ENCODE measurements at regions not wholly inside any gene's neighbourhood (a gene's known extent, or its start where the extent isn't known, plus 50 kb on each side); places are given as distances from the start of the nearest gene placed in this dataset.

GRCh38 chr2:8241317-8241716, 440.5 kb upstream of the ID2 start:
- no peak for TF ChIP-seq CTCF (IDR thresholded peaks at IDR 0.05; ENCODE audit: low read length, missing control alignments)
- no peak overlapping the region for H3K4me3 ChIP-seq (replicated peaks; ENCODE audit: low read depth, low read length)
- DNase-seq (ENCODE audit: low read depth), result no peak

GRCh38 chr2:8242739-8243138, 439.1 kb upstream of the ID2 start:
- no peak for TF ChIP-seq CTCF (IDR thresholded peaks at IDR 0.05; ENCODE audit: low read length, missing control alignments)
- no peak overlapping the region for H3K4me3 ChIP-seq (replicated peaks; ENCODE audit: low read depth, low read length)
- peak; percentile 32 for DNase-seq (ENCODE audit: low read depth)

- H3K4me3 ChIP-seq (replicated peaks; ENCODE audit: low read depth, low read length), result no peak overlapping the region
- TF ChIP-seq CTCF (IDR thresholded peaks at IDR 0.05; ENCODE audit: low read length, missing control alignments), result no peak
- no peak for DNase-seq (ENCODE audit: low read depth)
Measured at GRCh38 chr2:8243748-8244400, 438.0 kb upstream of the ID2 start.

- no peak overlapping the region for H3K4me3 ChIP-seq (replicated peaks; ENCODE audit: low read depth, low read length)
- no peak for DNase-seq (ENCODE audit: low read depth)
- no peak for TF ChIP-seq CTCF (IDR thresholded peaks at IDR 0.05; ENCODE audit: low read length, missing control alignments)
Measured at GRCh38 chr2:8244639-8245038, 437.2 kb upstream of the ID2 start.

- no peak for TF ChIP-seq CTCF (IDR thresholded peaks at IDR 0.05; ENCODE audit: low read length, missing control alignments)
- DNase-seq (ENCODE audit: low read depth), result no peak
- H3K4me3 ChIP-seq (replicated peaks; ENCODE audit: low read depth, low read length), result no peak overlapping the region
Measured at GRCh38 chr2:8246137-8246536, 435.7 kb upstream of the ID2 start.

- no peak overlapping the region for H3K4me3 ChIP-seq (replicated peaks; ENCODE audit: low read depth, low read length)
- no peak for TF ChIP-seq CTCF (IDR thresholded peaks at IDR 0.05; ENCODE audit: low read length, missing control alignments)
- DNase-seq (ENCODE audit: low read depth), result peak; percentile 1
Measured at GRCh38 chr2:8247905-8248622, 433.8 kb upstream of the ID2 start.

- TF ChIP-seq CTCF (IDR thresholded peaks at IDR 0.05; ENCODE audit: low read length, missing control alignments), result no peak
- DNase-seq (ENCODE audit: low read depth), result no peak
- H3K4me3 ChIP-seq (replicated peaks; ENCODE audit: low read depth, low read length), result no peak overlapping the region
Measured at GRCh38 chr2:8248623-8248957, 433.3 kb upstream of the ID2 start.

Measured in fibroblast of pulmonary artery (primary cell).